A204.1 (cell line): ENCODE measurements at regions not wholly inside any gene's neighbourhood (a gene's known extent, or its start where the extent isn't known, plus 50 kb on each side); places are given as distances from the start of the nearest gene placed in this dataset.

Source experiments
- FAIRE-seq: peaks from 2 replicates; lab custom pipeline; 2012; peaks lifted over from hg19 to GRCh38; lab: Jason Lieb, UNC

DNA sequence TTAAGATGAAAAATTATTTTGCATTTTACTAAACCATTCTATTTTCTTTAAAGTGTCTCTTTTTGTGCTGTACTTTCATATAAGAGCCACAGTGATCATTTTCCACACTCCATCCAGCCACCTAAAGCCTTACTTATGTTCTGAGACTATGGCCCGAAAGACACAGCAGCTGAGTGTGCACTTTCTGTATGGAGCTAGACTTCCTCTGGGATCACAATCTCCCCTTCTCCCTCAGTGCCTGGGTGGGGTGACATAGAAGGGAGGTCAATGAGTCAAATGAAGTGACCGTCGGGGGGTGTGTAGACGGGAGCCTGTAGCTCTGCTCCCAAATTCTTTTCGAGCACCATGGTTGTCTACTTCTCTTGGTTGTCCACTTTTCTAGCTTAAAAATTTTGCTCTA, 97.8 kb upstream of the ARL4C start:
- FAIRE-seq = no peak

GRCh38 chr2:234593636-234594035, 96.8 kb upstream of the ARL4C start:
- no peak for FAIRE-seq

GRCh38 chr2:234592541-234592940, 95.7 kb upstream of the ARL4C start:
- no peak for FAIRE-seq

- no peak for FAIRE-seq
Measured at GRCh38 chr2:234590076-234590475, 93.2 kb upstream of the ARL4C start.

DNA sequence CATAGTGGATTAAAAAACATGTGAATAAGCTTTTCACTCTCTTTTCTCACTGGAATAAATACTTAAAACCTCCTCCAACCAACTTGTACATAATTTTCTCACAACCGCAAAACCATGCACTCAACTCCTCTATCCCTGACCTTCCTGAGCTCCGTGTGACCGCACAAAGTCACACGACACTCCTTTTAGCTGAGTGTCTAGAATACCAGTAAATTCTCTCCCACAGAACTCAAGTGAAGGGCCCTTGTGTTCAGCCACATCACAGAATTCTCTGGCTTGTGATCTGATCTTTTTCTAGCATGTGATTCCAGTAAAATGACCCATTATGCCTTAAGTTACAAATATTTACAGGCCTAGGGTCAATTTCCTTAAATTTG, 91.2 kb upstream of the ARL4C start:
- no peak for FAIRE-seq

DNA sequence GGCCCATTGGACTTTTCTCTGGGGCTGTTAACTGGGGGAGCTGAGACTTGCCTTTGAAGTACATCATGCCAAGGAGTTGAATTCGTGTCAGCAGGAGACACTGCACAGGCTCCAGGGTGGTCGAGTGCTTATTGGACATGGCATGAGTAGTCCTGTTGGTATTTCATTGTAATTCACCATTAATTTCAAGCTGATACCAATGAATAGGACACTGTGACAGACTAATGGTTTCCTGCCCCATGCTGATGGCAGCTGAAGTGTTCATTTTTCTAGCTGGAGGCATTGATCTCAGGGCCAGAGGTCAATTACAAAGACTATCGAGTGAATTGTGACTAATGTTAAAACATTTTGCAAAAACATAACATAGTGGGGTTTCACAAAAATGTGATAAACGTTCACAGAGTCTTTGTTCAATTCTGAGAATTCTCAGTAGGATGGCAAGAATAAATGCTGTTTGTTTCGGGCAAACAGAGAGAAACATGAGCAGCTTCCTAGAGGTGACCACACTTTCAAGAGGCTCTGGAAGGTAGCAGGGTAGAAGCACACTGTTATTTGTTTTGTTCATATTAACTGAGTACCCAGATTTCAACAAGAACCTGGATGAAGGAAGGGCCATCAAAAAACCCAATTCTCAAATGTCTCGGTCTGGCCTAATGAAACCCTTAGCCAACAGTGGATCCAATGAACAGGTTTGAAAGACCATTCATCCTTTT, 90.6 kb upstream of the ARL4C start:
- no peak for FAIRE-seq

DNA sequence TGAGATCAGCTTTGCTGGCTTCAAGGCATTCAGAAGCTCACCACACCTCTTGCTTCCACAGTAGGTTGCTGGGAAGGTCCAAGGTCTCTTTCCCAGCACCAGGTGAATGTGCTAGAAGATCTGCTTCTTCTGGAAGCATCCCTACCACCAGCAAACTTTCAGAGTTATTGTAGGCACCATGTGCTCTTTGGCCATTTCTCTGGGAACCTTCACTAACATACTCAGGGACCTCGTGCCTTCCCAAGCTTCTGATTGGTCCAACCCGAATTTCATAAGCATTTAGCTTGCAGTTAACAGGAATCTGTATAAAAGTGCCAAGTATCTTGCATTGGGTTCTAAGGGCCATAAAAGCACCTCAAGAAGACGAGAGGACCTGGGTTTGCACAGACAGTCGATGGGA, 86.5 kb upstream of the ARL4C start:
- no peak for FAIRE-seq

DNA sequence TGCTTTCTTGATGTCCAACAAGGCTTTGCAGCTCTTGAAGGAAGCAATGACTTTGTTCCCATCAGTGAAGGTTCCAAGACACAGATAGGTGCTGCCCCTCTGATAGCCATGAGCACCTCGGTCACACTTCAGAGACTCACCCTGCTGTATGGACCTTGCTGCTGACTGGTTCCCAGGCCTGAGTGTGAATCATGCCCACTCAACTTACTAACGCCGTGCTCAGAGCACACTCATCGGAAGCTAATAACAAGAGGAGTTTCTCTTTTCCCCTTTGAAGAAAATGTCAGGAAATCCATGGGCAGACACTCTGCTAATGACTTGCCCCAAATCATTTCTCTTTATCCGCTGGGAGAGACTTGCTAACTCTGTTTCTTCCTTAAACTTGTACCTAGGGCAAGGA, 83.8 kb upstream of the ARL4C start:
- no peak for FAIRE-seq

DNA sequence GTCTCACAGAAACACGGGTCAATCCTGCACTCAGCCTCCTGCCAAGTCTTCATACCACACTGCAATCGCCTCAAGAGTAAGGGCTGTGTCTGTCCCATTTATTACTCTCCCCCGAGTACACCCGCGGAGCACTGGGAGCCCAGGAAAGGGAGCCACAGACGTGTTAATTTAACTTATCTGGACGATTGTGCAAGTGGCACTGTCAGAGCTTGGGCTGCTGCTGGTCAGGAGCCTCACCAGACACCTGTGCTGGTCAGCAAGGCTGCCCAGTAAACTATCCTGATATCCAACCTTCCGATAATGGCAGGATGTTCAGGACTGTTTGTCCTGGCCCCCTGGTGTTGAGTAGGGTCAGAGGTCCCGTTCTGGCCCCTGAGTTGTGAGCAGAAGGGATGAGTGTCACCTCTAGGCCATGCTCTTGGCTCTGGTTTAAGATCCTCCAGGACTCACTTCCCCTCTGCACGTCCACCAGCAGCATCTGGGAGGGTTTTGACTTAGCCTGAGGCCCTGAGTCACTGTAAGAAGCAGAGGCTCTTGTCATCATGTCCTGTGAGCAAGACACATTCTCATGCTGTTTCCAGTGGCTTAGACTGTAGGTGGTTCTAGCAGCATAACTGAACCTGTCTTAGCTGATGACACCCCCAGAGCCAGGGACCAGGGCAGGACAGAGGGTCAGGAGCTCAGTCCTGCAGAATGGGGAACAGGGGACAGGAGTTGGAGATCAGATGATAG, 82.5 kb upstream of the ARL4C start:
- no peak for FAIRE-seq

GRCh38 chr2:234578389-234578788, 81.5 kb upstream of the ARL4C start:
- no peak for FAIRE-seq

DNA sequence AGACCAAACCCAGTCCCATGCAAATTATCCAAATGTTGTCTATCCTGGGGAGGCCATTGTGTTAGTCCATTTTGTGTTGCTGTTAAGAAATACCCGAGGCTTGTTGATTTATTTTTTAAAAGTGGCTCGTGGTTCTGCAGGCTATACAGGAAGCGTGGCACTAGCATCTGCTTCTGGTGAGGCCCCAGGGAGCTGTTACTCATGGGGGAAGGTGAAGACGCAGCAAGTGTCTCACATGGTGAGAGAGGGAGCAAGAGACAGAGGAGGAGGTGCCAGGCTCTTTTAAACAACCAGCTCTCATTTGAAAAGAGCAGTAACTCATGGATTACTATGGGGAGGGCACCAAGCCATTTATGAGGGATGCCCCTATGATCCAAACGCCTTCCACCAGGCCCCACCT, 80.3 kb upstream of the ARL4C start:
- no peak for FAIRE-seq

DNA sequence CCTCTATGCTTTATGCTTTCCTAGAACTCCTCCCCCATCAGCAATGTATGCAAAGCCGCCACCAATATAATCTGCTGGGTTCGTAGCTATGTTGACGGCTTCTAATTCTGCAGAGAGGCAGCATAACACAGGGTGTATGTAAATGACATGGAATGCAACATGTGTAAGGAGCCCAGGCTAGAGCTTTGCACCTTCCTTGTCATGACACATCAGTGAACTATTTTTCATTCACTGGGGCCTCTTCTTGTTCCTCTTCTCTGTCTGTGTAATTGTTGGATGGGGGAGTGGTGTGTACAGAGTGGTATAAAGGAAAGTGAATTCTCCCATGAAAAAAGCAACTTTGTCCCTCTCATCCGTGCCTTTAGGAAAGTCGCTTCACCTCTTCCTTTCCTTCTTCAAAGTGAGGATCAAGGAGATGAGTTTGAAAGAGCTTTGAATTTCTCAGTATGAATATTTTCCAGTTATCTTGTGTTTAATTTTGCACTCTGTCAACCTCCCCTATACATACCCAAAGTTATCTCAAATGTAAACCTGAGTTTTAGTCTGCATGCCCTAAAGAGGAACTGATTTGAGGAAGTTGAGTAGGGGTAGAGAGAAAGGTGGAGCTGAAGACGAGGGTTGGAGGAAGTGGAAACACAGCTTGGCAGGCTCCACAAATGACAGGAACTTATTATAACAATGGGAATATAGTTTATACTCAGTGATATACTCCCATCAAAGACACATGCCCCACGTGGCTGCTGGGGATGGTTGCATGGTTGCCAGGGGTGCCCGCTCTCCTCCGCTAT, 74.9 kb upstream of the ARL4C start:
- no peak for FAIRE-seq

DNA sequence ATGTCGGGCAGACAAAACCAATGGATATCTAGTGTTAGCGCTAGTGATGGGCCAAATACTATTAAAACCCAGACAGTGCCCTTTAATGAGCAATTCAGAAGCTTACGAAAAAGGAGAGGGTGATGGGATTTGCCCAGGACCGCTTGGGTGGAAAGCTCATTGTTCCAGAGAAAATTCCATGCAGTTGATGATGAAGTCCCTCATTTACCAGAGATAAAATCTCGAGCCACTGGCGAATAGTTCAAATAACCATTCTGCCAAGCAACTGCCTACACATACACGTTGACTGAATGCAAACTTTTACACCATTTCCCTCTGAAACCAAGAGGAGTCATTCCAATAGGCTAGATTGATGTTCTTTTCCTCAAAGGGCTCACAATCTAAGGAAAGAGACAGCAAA, 73.6 kb upstream of the ARL4C start:
- no peak for FAIRE-seq

- FAIRE-seq = no peak
Measured at GRCh38 chr2:234569776-234570430, 73.0 kb upstream of the ARL4C start.

DNA sequence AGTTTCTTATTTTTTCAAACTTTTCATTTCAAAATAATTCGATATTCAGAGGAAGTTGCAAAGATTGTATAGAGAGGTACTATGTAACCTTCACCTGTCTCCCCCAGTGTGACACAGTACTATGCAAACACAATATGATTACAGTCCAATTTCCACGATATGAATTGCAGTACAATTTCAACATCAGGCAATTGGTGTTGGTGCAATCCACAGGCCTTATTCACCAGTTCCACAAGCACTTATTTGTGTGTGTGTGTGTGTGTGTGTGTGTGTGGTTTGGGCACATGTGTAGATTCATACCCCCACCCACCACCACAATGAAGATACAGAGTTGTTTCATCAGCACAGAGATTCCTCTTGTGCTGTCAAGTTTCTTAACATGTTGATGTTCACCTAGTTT, 69.7 kb upstream of the ARL4C start:
- no peak for FAIRE-seq

DNA sequence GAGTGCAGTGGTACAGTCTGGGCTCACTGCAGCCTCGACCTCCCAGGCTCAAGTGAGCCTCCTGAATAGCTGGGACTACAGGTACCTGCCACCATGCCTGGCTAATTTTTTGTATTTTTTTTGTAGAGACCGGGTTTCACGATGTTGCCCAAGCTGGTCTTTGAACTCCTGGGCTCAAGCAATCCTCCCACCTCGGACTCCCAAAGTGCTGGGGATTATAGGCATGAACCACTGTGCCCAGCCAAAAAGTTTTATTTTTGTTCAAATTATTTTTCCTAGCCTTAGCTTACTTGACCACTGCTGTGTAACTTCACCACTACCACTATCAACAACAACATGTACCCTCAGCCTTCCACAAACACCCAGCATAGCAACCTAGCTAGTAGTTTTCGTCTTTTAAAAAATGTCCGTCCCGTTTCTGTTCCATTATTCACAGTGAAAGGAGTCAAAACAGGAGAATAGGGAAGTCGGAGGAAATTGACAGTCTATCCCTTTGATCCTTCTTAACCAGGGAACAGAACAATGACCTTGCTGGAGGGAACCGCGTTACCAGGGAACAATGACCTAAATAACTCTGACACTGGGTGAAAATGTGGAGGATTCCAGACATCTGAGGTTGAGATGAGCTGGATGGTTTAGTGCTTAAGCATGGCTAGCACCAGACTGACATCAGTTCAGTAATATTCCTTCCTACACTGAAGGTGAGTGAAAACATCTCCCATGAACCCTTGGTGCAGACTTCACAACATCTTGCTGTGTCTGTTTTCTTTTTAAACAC, 69.2 kb upstream of the ARL4C start:
- no peak for FAIRE-seq

GRCh38 chr2:234565201-234565600, 68.3 kb upstream of the ARL4C start:
- FAIRE-seq = no peak

DNA sequence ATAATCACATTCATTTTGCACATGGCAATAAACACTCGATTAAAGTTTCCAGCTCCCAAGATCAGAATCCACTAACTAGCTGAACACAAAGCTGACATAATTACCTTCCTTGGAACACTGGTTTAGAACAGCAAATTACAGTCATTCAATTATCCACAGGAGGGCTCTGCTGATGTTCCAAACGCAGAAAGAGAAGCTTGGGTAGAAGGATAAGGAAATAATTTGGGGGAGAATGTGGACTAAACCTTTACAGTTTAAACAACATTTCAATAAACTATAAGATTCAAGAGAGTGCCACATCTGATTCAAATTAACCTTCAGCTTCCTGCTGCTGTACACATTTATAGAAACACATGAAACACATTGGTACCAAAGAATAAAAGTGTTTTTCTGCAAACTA, 67.8 kb upstream of the ARL4C start:
- no peak for FAIRE-seq

DNA sequence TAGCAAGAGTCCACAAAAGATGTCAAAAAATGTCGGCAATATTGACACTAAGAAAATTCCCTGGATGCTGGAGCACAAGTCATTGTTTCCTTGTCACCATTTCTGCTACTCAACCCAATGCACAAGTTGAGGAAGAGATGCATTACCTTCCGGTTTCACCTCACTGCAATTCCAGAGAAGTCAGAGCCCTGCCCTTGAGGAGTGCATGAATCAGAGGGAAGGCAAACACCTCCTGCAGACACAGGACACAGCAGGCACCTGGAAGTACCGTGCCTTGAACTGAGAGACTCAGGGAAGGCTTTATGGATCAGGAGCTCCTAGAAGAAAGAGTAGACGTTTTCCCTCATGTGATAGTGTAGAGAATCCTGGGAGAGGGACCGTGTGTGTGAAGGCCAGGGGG, 62.7 kb upstream of the ARL4C start:
- FAIRE-seq = no peak

GRCh38 chr2:234558642-234559041, 61.8 kb upstream of the ARL4C start:
- no peak for FAIRE-seq

- no peak for FAIRE-seq
Measured at GRCh38 chr2:234556848-234557573, 60.1 kb upstream of the ARL4C start.
